Astrocyte (in vitro differentiated cells and primary cell): ENCODE measurements at regions not wholly inside any gene's neighbourhood (a gene's known extent, or its start where the extent isn't known, plus 50 kb on each side); places are given as distances from the start of the nearest gene placed in this dataset.
A peak's percentile ranks its signal among the peaks of the same experiment; 100 is the strongest.

Experiments
- DNase-seq: peaks from one replicate; pipeline ENCODE4 v3.0.0-alpha.2; 2010; ENCODE audit warnings: low read depth
- FAIRE-seq: peaks from 2 replicates; lab custom pipeline; 2011; peaks lifted over from hg19 to GRCh38; lab: Jason Lieb, UNC
- H2AFZ ChIP-seq: 2 replicates; pipeline ENCODE4 v1.6.0; 2012; ENCODE audit warnings: low read depth, low read length, inconsistent platforms
- H3K27ac ChIP-seq: 2 replicates; pipeline ENCODE4 v1.5.1; 2011; ENCODE audit warnings: low read depth, low read length, inconsistent platforms
- H3K27me3 ChIP-seq: 2 replicates; pipeline ENCODE4 v1.6.0; 2011; ENCODE audit warnings: low read length, inconsistent platforms; ENCODE audit not compliant: insufficient read depth
- H3K36me3 ChIP-seq: 2 replicates; pipeline ENCODE4 v1.5.1; 2011; ENCODE audit warnings: low read length, inconsistent platforms; ENCODE audit not compliant: insufficient read depth
- H3K4me1 ChIP-seq: 2 replicates; pipeline ENCODE4 v1.5.1; 2011; ENCODE audit warnings: low read length, inconsistent platforms; ENCODE audit not compliant: insufficient read depth
- H3K4me2 ChIP-seq: 2 replicates; pipeline ENCODE4 v1.6.0; 2012; ENCODE audit warnings: low read length, inconsistent platforms
- H3K4me3 ChIP-seq: 2 replicates; pipeline ENCODE4 v1.5.1; 2011; ENCODE audit warnings: low read depth, mild to moderate bottlenecking, low read length, inconsistent platforms; ENCODE audit not compliant: insufficient read depth
- H3K79me2 ChIP-seq: 2 replicates; pipeline ENCODE4 v1.6.0; 2012; ENCODE audit warnings: mild to moderate bottlenecking, low read length, inconsistent platforms; ENCODE audit not compliant: insufficient read depth
- H3K9ac ChIP-seq: 2 replicates; pipeline ENCODE4 v1.6.0; 2012; ENCODE audit warnings: mild to moderate bottlenecking, low read length, inconsistent platforms
- H3K9me3 ChIP-seq: 2 replicates; pipeline ENCODE4 v1.5.1; 2012; ENCODE audit warnings: low read depth, mild to moderate bottlenecking, low read length, inconsistent platforms; ENCODE audit not compliant: insufficient read depth
- H4K20me1 ChIP-seq: 2 replicates; pipeline ENCODE4 v1.6.0; 2012; ENCODE audit warnings: low read length, inconsistent platforms; ENCODE audit not compliant: insufficient read depth
- H3K27ac Mint-ChIP-seq: one replicate; pipeline ENCODE4 v1.8.0; 2021; ENCODE audit warnings: mild to moderate bottlenecking, mixed read lengths; ENCODE audit not compliant: unreplicated experiment
- H3K27me3 Mint-ChIP-seq: one replicate; pipeline ENCODE4 v1.8.0; 2021; ENCODE audit warnings: low read depth, mixed read lengths; ENCODE audit not compliant: unreplicated experiment
- H3K36me3 Mint-ChIP-seq: one replicate; pipeline ENCODE4 v1.8.0; 2021; ENCODE audit warnings: low read depth, mixed read lengths; ENCODE audit not compliant: unreplicated experiment
- H3K4me1 Mint-ChIP-seq: one replicate; pipeline ENCODE4 v1.8.0; 2021; ENCODE audit warnings: low read depth, mixed read lengths; ENCODE audit not compliant: unreplicated experiment
- H3K4me3 Mint-ChIP-seq: one replicate; pipeline ENCODE4 v1.8.0; 2021; ENCODE audit warnings: mild to moderate bottlenecking, moderate library complexity, mixed read lengths; ENCODE audit not compliant: unreplicated experiment
- H3K9me3 Mint-ChIP-seq: one replicate; pipeline ENCODE4 v1.8.0; 2021; ENCODE audit warnings: mild to moderate bottlenecking, mixed read lengths; ENCODE audit not compliant: unreplicated experiment
- CTCF ChIP-seq: IDR thresholded peaks from 2 replicates; pipeline ENCODE4 v1.5.1; 2011; ENCODE audit warnings: low read depth, mild to moderate bottlenecking, inconsistent platforms, low read length, moderate library complexity; ENCODE audit not compliant: insufficient read depth
- EZH2 ChIP-seq: IDR thresholded peaks from 2 replicates; pipeline ENCODE4 v1.6.1; 2012; ENCODE audit warnings: mild to moderate bottlenecking, low read length, inconsistent platforms; ENCODE audit not compliant: insufficient read depth

GRCh38 chr18:22549260-22549937 is 131.7 kb upstream of the CTAGE1 start:
- H3K9ac ChIP-seq: no peak overlapping the region
- H3K36me3 ChIP-seq: no peaks in the 10 kb centered on the region
- Mint-ChIP-seq H3K27me3 (no peaks in the 10 kb centered on the region), H3K27ac (no peak overlapping the region), H3K4me3 (no peak overlapping the region), H3K9me3 (no peaks in the 10 kb centered on the region), H3K4me1 (peaks cover 15% of the 10 kb centered on the region), H3K36me3 (no peaks in the 10 kb centered on the region)
- no peak overlapping the region for H3K27ac ChIP-seq
- no peak overlapping the region for H3K4me3 ChIP-seq
- no peak overlapping the region for H2AFZ ChIP-seq
- no peak for TF ChIP-seq EZH2
- no peak for TF ChIP-seq CTCF
- no peaks in the 10 kb centered on the region for H4K20me1 ChIP-seq
- no peaks in the 10 kb centered on the region for H3K79me2 ChIP-seq
- FAIRE-seq: no peak
- H3K4me2 ChIP-seq: no peak overlapping the region
- DNase-seq: no peak
- H3K27me3 ChIP-seq: no peaks in the 10 kb centered on the region
- H3K4me1 ChIP-seq: peaks cover 23% of the 10 kb centered on the region
- H3K9me3 ChIP-seq: no peaks in the 10 kb centered on the region

GRCh38 chr18:22550366-22550765 is 132.7 kb upstream of the CTAGE1 start:
- DNase-seq: peak; percentile 58
- TF ChIP-seq CTCF (no peak), EZH2 (no peak)
- Mint-ChIP-seq H3K4me1 (peaks cover 20% of the 10 kb centered on the region), H3K9me3 (no peaks in the 10 kb centered on the region), H3K36me3 (no peaks in the 10 kb centered on the region), H3K4me3 (no peak overlapping the region), H3K27ac (no peak overlapping the region), H3K27me3 (no peaks in the 10 kb centered on the region)
- H3K4me3 ChIP-seq: no peak overlapping the region
- H3K4me1 ChIP-seq: peaks cover 23% of the 10 kb centered on the region
- no peak overlapping the region for H2AFZ ChIP-seq
- no peaks in the 10 kb centered on the region for H4K20me1 ChIP-seq
- H3K9ac ChIP-seq: peak overlapping the region; percentile 51
- no peaks in the 10 kb centered on the region for H3K36me3 ChIP-seq
- no peaks in the 10 kb centered on the region for H3K27me3 ChIP-seq
- peak overlapping the region; percentile 87 for H3K27ac ChIP-seq
- H3K4me2 ChIP-seq: peak overlapping the region; percentile 73
- FAIRE-seq: no peak
- H3K9me3 ChIP-seq: no peaks in the 10 kb centered on the region
- H3K79me2 ChIP-seq: no peaks in the 10 kb centered on the region

- H2AFZ ChIP-seq: no peak overlapping the region
- H3K4me3 ChIP-seq: no peak overlapping the region
- no peaks in the 10 kb centered on the region for H3K9me3 ChIP-seq
- H3K4me1 ChIP-seq: peaks cover 23% of the 10 kb centered on the region
- DNase-seq (no peak), FAIRE-seq (no peak)
- H3K79me2 ChIP-seq: no peaks in the 10 kb centered on the region
- H3K4me3 Mint-ChIP-seq: no peak overlapping the region
- H3K4me2 ChIP-seq: peak overlapping the region; percentile 73
- peak overlapping the region; percentile 87 for H3K27ac ChIP-seq
- no peaks in the 10 kb centered on the region for H3K36me3 ChIP-seq
- H3K4me1 Mint-ChIP-seq: peaks cover 20% of the 10 kb centered on the region
- H3K9me3 Mint-ChIP-seq: no peaks in the 10 kb centered on the region
- H3K27ac Mint-ChIP-seq: no peak overlapping the region
- no peaks in the 10 kb centered on the region for H3K27me3 Mint-ChIP-seq
- no peaks in the 10 kb centered on the region for H3K36me3 Mint-ChIP-seq
- no peaks in the 10 kb centered on the region for H4K20me1 ChIP-seq
- no peaks in the 10 kb centered on the region for H3K27me3 ChIP-seq
- H3K9ac ChIP-seq: peak overlapping the region; percentile 51
- no peak for TF ChIP-seq CTCF
- TF ChIP-seq EZH2: no peak
Observed at GRCh38 chr18:22550861-22551260, 133.1 kb upstream of the CTAGE1 start.
